ENCODE measurements at regions not wholly inside any gene's neighbourhood (a gene's known extent, or its start where the extent isn't known, plus 50 kb on each side); places are given as distances from the start of the nearest gene placed in this dataset.

GRCh38 chr10:42888504-42889095 is 106.0 kb downstream of the BMS1 start:
- Histone ChIP-seq H3K4me1 (replicated peaks; ENCODE audit: insufficient read depth) (no peaks in the 10 kb centered on the region), H3K9me3 (ENCODE audit: insufficient read depth, low read depth) (no peaks in the 10 kb centered on the region), H3K27me3 (ENCODE audit: insufficient read depth, low read depth) (peaks cover 4% of the 10 kb centered on the region; the same call in 1 of the 2 replicates), H2AFZ (no peak overlapping the region), H3K9me2 (ENCODE audit: insufficient read depth) (no peaks in the 10 kb centered on the region), H3K79me2 (ENCODE audit: low read depth) (no peaks in the 10 kb centered on the region), H4K20me1 (ENCODE audit: insufficient read depth) (no peaks in the 10 kb centered on the region), H3F3A (ENCODE audit: insufficient read depth, low read depth) (no peaks in the 10 kb centered on the region), H3K4me3 (no peak overlapping the region), H3K4me2 (no peak overlapping the region), H3K27ac (no peak overlapping the region), H3K36me3 (ENCODE audit: low read depth) (no peaks in the 10 kb centered on the region)
- no TSS peak for BruUV-seq (replicated peaks)
- POLR2A ChIA-PET (ENCODE audit: unreplicated experiment), result no interaction called here
- intact Hi-C loops (cut with micrococcal nuclease; ENCODE audit: unreplicated experiment), result no loop called here
- peak in 1 of 2 experiments; percentile 25 for DNase-seq
- TF ChIP-seq CTCF (conservative IDR thresholded peaks at IDR 0.05) (no peak), EZH2 (IDR thresholded peaks at IDR 0.05; ENCODE audit: low read depth) (no peak)
- CTCF ChIA-PET, result no interaction called here

- CTCF ChIA-PET, result no interaction called here
- POLR2A ChIA-PET (ENCODE audit: unreplicated experiment), result interaction anchor here (0.6 kb wide), 1 partner anchor 743 kb away, joined by 3 read pairs; no protein-coding TSS in a partner anchor
- Histone ChIP-seq H3K27me3 (ENCODE audit: insufficient read depth, low read depth) (peaks cover 8% of the 10 kb centered on the region; the same call in 1 of the 2 replicates), H3K4me2 (no peak overlapping the region), H3K36me3 (ENCODE audit: low read depth) (no peaks in the 10 kb centered on the region), H3K9me2 (ENCODE audit: insufficient read depth) (no peaks in the 10 kb centered on the region), H3K9me3 (ENCODE audit: insufficient read depth, low read depth) (0 out of 2 replicates have a peak, but pooled peaks cover 5% of the 10 kb centered on the region), H4K20me1 (ENCODE audit: insufficient read depth) (no peaks in the 10 kb centered on the region), H3K4me3 (no peak overlapping the region), H3K79me2 (ENCODE audit: low read depth) (no peaks in the 10 kb centered on the region), H3F3A (ENCODE audit: insufficient read depth, low read depth) (no peaks in the 10 kb centered on the region), H3K27ac (no peak overlapping the region), H3K4me1 (replicated peaks; ENCODE audit: insufficient read depth) (no peaks in the 10 kb centered on the region), H2AFZ (no peak overlapping the region)
- TF ChIP-seq EZH2 (IDR thresholded peaks at IDR 0.05; ENCODE audit: low read depth), result no peak
- no peak for TF ChIP-seq CTCF (conservative IDR thresholded peaks at IDR 0.05)
- intact Hi-C loops (cut with micrococcal nuclease; ENCODE audit: unreplicated experiment), result no loop called here
- DNase-seq, result no peak
- BruUV-seq (replicated peaks), result no TSS peak
These were observed 114.1 kb downstream of the BMS1 start for GRCh38 chr10:42896735-42897134.

GRCh38 chr10:42898037-42898960 is 115.7 kb downstream of the BMS1 start:
- Histone ChIP-seq H3K9me3 (ENCODE audit: insufficient read depth, low read depth) (0 out of 2 replicates have a peak, but pooled peaks cover 5% of the 10 kb centered on the region), H3K79me2 (ENCODE audit: low read depth) (no peaks in the 10 kb centered on the region), H3K27me3 (ENCODE audit: insufficient read depth, low read depth) (peaks cover 18% of the 10 kb centered on the region; the same call in 1 of the 2 replicates), H3K4me2 (no peak overlapping the region), H3F3A (ENCODE audit: insufficient read depth, low read depth) (no peaks in the 10 kb centered on the region), H4K20me1 (ENCODE audit: insufficient read depth) (no peaks in the 10 kb centered on the region), H3K36me3 (ENCODE audit: low read depth) (no peaks in the 10 kb centered on the region), H3K27ac (no peak overlapping the region), H3K4me1 (replicated peaks; ENCODE audit: insufficient read depth) (no peaks in the 10 kb centered on the region), H2AFZ (no peak overlapping the region), H3K4me3 (no peak overlapping the region), H3K9me2 (ENCODE audit: insufficient read depth) (no peaks in the 10 kb centered on the region)
- BruUV-seq (replicated peaks), result no TSS peak
- CTCF ChIA-PET, result no interaction called here
- TF ChIP-seq CTCF (conservative IDR thresholded peaks at IDR 0.05) (no peak), EZH2 (IDR thresholded peaks at IDR 0.05; ENCODE audit: low read depth) (no peak)
- intact Hi-C loops (cut with micrococcal nuclease; ENCODE audit: unreplicated experiment), result no loop called here
- POLR2A ChIA-PET (ENCODE audit: unreplicated experiment), result no interaction called here
- no peak for DNase-seq

Measured in PC-9 (cell line).